Raji (cell line): ENCODE measurements at regions not wholly inside any gene's neighbourhood (a gene's known extent, or its start where the extent isn't known, plus 50 kb on each side); places are given as distances from the start of the nearest gene placed in this dataset.

ENCODE experiments used
- POLR2A ChIP-seq: IDR thresholded peaks from 2 replicates; pipeline ENCODE4 v1.6.1; 2011; ENCODE audit warnings: low read depth, low read length, control low read depth; ENCODE audit not compliant: insufficient read depth

DNA sequence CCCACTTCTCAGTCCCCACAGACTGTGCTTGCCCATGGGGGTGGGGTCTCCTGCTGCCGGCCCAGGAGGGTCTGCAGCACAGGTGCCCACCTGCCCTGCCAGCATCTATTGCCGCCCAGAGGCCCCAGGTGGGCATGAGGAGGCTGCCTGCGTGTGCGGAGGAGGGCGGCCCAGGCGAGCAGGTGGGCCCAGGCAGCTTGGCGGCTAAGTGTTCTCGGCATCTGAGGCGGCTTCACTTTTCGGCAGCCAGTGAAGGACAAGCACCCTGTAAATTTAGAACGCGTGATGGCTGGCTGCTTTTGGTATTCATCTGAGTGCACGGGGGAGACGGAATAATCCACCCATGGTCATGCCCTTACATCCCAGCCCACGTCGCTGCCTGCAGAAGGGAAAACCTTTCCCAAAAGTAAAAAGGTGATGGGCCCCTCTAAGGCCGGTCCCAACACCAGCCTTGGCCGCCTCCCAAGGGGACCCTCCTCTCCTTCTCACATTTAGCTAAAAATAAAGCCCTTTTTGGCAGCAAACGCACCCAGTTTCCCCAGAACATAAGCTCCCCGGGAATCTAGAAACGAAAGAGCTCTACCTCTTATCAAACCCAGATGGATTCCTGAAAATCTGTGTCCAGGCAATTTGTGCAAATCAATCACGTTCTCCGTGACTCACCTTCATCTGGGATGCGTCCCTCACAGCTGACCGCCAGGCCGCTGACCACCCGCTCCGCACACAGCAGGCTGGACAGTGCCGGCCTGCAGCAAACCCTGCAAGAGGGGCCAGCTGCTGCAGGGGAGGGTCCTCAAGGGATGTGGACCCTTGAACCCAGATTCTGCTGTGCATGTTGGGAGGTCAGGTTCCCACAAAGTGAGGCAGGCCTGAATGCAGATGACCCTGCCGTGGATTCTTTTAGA is 79.4 kb downstream of the RBFOX3 start:
- TF ChIP-seq POLR2A: no peak

DNA sequence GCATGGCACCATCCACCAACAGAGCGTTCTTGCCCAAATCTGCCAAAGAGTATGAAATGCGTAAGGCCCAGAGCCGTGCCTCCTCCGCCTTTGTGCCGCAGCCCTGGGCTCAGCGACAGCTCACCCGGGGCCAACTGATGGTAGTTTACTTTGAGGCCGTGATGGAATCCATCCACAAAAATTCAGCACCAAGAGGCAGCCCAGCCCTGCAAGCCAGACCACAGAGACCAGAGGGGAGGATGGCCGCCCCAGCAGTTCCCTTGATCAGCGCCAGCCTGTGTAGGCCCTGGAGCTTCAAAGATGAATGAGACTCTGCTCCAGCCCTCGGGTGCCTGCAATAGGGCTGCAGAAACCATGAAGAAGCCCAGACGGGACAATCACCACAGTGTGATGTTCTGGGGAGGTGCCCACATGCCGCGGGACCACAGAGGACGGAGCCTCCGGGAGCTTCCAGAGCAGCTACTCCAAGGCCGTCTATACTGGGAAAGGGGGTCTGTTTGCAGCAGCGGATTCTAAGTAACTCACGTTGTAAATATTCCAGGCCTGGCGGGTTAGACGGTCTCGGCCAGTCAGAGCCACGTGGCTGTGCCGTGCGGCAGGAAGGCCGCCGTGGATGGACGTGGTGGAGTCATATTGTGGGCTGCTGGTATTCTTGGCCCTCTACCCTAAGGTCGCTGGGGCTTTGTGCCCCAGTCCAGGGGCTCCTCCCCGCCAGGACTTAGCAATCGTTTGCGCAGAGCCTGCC is 80.3 kb downstream of the RBFOX3 start:
- no peak for TF ChIP-seq POLR2A

DNA sequence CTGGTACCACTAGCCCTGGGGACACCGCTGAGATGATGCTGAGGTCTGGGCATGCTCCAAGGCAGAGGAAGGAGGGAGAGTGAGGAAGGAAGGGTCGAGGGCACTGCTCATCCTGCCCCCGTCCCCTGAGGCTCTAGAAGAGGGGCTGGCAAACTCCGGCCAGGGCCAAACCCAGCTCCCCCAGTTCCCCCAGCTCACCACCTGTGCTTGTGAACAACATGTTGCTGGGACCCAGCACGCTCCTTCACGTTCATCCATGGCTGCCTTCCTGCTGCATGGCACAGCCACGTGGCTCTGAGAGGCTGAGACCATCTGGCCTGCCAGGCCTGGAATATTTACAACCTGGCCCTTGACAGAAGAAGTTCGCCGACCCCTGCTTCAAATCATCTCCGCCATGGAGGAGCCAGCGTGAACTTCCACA is 81.2 kb downstream of the RBFOX3 start:
- no peak for TF ChIP-seq POLR2A

DNA sequence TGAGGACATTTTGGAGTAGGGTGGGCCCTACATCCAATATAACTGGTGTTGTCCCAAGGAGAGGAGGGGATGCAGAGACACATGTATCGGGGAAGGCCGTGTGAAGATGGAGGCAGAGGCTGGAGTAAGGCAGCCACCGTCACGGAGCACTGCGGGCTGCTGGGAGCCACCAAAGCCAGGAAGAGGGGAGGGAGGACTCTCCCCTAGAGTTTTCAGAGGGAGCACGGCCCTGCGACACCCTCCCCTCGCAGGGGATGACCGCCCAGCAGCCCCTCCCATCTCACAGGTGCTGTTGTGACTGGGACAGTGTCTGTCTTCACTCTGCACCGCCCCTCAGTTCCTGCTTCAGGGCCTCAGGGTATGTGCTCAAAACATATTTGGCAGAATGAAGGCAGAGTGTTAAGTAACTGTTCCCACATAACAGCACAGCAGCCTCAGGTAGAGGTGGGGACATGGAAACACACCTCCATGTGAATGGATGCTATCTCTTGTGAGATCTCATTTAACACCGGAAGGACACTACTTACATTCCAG is 82.2 kb downstream of the RBFOX3 start:
- TF ChIP-seq POLR2A: no peak

DNA sequence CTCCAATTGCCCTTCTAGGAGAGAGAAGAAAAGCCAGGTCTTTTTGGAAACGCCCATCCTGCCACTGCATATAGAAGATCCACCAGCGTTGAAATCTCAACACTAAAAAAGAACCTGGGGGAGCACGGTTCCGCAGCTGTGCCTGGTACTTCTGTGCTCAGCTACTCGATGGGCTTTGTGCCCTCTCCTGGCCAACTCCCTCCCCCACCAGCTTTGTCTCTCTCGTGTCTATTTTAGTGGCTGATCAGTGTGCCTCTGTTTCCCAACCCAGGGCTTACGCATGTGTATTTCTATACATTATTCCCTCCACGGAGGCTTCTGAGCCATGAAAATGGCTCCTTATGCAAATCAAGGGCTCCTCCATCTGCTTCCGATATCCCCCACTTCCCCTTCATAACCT is 83.5 kb downstream of the RBFOX3 start:
- TF ChIP-seq POLR2A: no peak

DNA sequence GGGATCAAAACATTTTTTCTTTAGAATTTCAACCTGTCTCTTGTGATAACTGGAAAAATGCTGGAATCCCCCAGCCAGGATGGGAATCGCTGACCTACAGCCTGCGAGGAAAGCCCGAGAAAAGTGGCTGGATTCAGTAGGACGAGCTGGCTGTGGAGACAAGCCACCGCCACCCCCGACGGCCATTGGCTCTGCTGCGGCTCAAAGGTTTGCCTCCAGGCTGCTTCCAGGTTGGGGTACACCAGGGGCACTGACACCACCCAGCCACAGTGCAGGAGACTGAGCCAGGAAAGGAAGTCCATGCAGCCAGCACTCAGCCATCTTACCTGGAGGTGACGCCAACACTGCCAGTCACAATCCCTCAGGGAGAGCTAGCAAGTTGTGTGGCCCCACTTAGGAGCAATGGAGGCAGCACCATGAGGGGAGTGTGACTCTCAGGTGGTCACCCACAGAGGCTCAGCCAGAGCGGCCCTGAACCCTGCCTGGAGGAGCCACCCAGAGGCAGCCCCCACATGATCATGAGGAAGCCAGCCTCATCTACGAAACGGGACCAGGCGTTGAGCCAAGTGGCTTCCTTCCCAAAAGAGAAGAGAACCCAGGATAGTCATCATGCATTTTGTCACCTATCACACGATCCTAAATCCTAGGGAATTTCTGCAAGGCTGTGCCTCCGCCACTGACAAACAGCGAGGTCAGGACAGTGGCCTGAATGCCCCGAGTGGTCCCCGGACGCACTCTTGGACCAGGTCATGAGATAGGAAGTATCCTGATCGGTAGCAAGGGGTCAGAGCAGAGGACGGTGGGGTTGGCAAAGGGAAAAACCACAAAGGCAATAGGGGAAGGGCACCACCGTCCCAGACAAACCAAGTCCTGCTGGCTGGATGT is 84.8 kb downstream of the RBFOX3 start:
- no peak for TF ChIP-seq POLR2A

DNA sequence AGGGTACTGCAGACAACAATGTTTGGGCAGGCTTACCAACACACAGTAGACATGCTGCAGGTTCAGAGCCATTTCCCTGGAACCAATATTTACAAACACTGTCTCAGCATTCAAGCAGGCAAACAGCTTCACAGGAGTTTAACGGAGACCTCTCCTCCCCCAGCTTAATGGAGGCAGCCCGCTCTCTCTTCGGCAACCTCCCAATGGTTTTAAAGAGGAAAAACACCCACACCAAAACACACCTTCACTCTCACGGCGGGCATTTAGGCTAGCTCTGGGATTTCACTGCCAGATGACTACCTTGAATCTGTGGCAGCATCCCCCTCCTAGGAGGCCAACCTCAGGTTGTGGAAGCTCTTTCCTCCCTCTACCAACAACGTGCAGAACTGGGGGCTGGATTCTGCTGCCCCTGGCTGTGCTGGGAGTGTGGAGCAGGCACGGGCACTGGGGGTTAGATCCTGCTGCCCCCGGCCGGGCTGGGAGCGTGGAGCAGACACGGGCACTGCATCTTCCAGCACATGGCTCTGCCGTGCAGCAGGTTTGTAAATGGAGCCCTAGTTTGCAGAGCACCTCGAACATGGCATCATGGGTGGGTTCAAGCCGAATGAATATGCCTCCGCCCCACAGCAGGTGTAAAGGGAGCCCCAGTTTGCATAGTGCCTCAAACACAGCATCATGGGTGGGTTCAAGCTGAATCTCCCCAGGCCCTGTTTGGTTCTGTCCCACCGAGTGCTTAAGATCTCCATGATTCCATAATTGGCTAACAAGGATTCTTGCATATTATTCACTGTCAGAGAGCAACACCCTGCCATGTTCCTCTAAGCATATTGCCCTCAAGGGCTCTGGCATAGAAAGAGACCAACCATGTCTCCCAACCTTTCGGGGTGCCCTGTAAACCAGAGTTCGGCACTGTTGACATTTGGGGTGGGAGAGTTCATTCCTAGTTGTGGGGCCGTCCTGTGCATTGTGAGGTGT is 86.4 kb downstream of the RBFOX3 start:
- TF ChIP-seq POLR2A: no peak

DNA sequence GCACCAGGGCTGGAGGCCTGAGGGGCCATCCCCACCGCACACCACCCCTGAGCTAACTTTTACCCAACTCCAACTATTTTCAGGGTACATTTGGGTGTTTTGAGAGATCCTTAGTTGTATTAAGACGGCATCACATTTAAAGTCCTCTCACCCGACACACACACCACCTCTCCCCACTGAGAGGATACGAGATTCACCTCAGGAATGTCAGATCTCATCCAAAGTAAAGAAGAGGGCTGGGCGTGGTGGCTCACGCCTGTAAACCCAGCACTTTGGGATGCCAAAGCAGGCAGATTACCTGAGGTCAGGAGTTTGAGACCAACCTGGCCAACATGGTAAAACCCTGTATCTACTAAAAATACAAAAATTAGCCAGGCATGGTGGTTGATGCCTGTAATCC is 88.4 kb downstream of the RBFOX3 start:
- no peak for TF ChIP-seq POLR2A

DNA sequence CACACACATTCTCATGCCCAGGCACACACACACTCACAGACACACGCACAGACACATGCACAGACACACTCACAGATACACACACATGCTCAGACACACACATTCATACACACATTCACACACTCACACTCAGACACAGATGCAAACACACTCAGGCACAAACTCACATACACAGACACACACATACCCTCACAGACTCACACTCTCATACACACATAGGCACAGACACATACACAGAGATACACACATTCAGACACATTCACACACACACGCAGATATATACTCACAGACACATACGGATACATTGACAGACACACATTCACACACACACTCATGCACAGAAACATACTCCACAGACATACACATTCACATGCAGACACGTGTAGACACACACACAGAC is 89.6 kb downstream of the RBFOX3 start:
- no peak for TF ChIP-seq POLR2A

DNA sequence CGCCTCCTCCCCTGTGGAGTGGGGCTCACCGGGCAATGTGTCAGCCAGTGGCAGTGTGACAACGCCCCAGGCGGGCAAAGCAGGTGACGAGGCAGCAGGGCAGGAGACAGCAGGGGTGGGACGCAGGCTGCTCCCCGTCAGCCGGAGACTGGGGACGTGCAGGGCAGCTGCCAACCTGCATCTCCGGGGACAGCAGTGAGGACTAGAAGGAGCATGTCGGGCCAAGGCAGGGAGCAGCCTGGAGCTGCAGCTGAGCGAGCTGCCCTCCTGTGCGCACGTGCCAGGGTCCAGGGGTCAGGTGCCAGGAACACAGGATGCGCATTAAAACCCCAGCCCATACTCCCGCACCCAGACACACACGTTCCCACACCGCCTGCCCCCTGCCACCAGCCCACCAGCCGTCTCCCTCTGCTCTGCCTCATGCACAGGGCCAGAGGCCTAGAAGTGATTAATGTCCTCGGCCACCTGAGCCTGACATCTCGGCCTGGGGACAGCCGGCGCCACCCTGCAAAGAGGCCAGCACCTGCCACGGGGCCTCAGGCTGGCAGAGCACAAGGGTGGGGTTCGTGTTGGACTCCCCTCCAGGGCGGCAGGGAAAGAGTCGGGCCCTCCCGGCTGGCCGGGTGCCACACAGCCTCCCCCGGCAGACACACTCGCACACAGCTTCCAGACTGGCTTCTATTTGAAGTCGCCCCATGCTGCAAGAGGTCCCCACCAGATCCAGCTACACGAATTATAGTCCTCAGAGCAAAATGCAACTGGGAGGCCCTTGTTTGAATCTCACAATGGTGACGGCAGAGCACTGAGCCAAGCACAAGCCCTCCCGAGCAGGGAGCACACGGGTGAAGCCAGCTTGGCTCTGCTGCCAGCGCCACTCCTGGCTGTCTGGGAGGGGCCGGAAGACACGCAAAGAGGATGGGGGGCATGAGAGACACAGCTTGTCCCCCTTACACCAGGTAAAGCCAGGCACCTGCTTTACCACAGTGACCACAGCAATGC is 90.4 kb downstream of the RBFOX3 start:
- TF ChIP-seq POLR2A: no peak

DNA sequence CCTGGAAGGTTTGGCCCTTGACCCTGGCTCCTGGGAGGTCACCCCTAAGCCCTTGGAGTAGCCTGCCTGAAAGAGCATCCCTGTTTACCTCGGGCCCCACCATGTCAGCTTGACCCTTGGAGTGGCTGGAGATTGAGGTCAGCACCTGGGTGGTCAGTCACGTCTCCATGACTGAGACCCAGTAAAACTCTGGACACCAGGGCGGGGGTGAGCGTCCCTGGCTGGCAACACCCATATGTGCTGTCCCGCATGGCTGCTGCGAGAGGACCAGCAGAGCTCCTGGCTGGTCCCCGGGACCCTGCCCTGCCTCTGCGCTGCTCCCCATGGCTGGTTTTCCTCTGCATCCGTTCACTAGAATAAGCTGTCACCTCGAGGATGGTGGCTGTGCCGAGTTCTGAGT is 91.2 kb downstream of the RBFOX3 start:
- TF ChIP-seq POLR2A: no peak

DNA sequence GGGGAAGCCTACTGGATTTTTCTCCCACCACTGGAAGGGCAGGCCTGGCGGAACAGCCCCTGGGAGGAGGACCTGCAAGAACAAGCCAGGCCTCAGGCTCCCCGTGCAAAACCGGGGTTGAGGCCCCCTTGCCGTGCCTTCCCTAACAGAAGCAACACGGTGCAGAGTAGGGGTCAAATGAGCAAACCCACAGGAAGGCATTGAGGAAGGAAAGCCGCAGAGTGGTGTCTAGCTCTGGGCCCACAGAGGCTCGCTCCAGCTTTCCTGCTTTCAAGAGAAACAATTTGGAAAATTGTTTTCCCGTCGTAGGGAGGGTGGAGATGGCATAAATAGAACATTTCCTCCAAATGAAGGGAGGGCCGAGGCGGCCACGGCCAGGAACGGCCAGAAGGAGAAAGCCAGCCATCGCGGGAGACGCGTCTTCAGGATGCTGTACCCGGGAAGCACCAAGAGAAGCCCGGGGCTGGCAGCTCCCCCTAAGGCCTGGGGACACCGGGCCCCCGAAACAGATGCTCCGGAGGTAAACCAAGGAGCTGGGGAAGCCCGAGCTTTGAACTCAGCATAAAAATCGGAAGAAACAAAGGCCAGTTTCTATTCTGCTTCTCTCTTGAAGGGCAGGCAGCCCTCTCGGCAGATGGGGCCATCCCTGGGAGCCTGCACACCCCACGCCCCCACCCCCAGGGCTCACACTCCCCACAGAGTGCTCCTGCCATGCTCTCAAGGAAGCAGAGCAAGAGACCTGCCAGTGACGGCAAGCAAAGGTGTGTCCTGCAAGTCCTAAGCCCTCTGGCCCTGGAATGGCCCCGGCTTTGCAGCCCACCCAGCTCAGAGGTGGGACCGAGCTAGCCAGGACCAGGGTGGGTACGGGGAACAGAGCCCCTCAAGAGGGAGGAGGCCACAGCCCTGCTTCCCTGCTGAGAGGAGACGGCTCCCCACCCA is 92.0 kb downstream of the RBFOX3 start:
- TF ChIP-seq POLR2A: no peak
